ENCODE measurements at regions not wholly inside any gene's neighbourhood (a gene's known extent, or its start where the extent isn't known, plus 50 kb on each side); places are given as distances from the start of the nearest gene placed in this dataset.

- TF ChIP-seq CTCF (IDR thresholded peaks at IDR 0.05; ENCODE audit: insufficient read depth, low read depth, low read length, missing control alignments), result no peak
- no peak overlapping the region for H3K4me3 ChIP-seq (ENCODE audit: low read length)
- DNase-seq (ENCODE audit: low read depth), result no peak
Measured at GRCh38 chr6:156268849-156269248, 508.3 kb upstream of the ARID1B start.

GRCh38 chr6:156262014-156262413 is 515.2 kb upstream of the ARID1B start:
- H3K4me3 ChIP-seq (ENCODE audit: low read length), result no peak overlapping the region
- no peak for TF ChIP-seq CTCF (IDR thresholded peaks at IDR 0.05; ENCODE audit: insufficient read depth, low read depth, low read length, missing control alignments)
- DNase-seq (ENCODE audit: low read depth), result no peak

GRCh38 chr6:156260815-156261214 is 516.4 kb upstream of the ARID1B start:
- no peak for DNase-seq (ENCODE audit: low read depth)
- no peak for TF ChIP-seq CTCF (IDR thresholded peaks at IDR 0.05; ENCODE audit: insufficient read depth, low read depth, low read length, missing control alignments)
- H3K4me3 ChIP-seq (ENCODE audit: low read length), result no peak overlapping the region

- no peak for TF ChIP-seq CTCF (IDR thresholded peaks at IDR 0.05; ENCODE audit: insufficient read depth, low read depth, low read length, missing control alignments)
- DNase-seq (ENCODE audit: low read depth), result no peak
Measured at GRCh38 chr6:156258981-156259380, 518.2 kb upstream of the ARID1B start.

GRCh38 chr6:156256161-156256560 is 521.0 kb upstream of the ARID1B start:
- TF ChIP-seq CTCF (IDR thresholded peaks at IDR 0.05; ENCODE audit: insufficient read depth, low read depth, low read length, missing control alignments), result no peak
- DNase-seq (ENCODE audit: low read depth), result no peak
- H3K4me3 ChIP-seq (ENCODE audit: low read length), result no peak overlapping the region

More at GRCh38 chr6:156258981-156259380, 518.2 kb upstream of the ARID1B start:
- H3K4me3 ChIP-seq (ENCODE audit: low read length), result no peak overlapping the region

GRCh38 chr6:156254240-156254639 is 522.9 kb upstream of the ARID1B start:
- TF ChIP-seq CTCF (IDR thresholded peaks at IDR 0.05; ENCODE audit: insufficient read depth, low read depth, low read length, missing control alignments), result no peak

GRCh38 chr6:156250593-156250992 is 526.6 kb upstream of the ARID1B start:
- no peak overlapping the region for H3K4me3 ChIP-seq (ENCODE audit: low read length)

More at GRCh38 chr6:156254240-156254639, 522.9 kb upstream of the ARID1B start:
- no peak for DNase-seq (ENCODE audit: low read depth)
- no peak overlapping the region for H3K4me3 ChIP-seq (ENCODE audit: low read length)

More at GRCh38 chr6:156250593-156250992, 526.6 kb upstream of the ARID1B start:
- DNase-seq (ENCODE audit: low read depth), result peak; percentile 2
- no peak for TF ChIP-seq CTCF (IDR thresholded peaks at IDR 0.05; ENCODE audit: insufficient read depth, low read depth, low read length, missing control alignments)
